Globus pallidus (tissue), 1 donor: ENCODE measurements at regions not wholly inside any gene's neighbourhood (a gene's known extent, or its start where the extent isn't known, plus 50 kb on each side); places are given as distances from the start of the nearest gene placed in this dataset.
A peak's percentile ranks its signal among the peaks of the same experiment; 100 is the strongest.

ENCODE experiments used
- DNase-seq: peaks from one replicate; pipeline ENCODE4 v3.0.0-alpha.2; 2015; ENCODE audit warnings: low spot score

DNA sequence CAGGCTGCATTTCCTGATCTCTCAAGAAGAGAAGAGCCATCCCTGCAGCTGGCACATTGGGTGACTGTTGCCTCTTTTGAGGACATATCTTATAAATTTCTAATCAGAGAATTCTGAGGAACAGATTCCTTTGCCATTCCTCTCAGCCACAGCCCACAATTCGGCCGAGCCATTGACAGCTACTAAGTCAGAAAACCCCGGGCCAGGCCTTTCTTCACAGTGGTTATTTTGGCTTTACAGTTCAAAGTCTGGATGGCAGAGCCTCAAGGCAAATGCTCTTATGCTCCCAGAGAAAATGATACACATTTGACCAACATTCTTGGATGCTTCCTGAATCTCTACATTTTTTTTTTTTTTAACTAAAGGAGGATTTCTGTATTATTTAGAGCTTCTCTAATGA is 138.4 kb upstream of the FRMD6 start:
- no peak for DNase-seq

DNA sequence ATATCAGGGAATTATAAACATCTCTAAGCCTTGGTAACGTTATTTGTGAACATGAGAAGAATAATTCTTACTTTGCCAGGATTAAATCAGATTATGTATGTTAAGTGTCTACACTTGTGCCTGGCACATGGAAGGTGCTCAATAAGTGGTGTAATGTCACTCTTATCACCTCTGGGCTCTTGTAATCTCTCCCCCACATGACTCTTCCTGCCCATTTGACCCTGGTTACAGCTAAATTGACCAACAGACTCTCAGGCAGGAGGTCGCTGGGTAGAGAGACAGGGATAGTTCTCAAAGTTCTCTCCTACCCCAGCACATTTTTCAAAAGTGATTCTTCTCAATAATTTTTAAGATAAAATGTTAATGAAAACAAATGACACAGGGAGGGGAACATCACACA is 137.8 kb upstream of the FRMD6 start:
- DNase-seq, result no peak

DNA sequence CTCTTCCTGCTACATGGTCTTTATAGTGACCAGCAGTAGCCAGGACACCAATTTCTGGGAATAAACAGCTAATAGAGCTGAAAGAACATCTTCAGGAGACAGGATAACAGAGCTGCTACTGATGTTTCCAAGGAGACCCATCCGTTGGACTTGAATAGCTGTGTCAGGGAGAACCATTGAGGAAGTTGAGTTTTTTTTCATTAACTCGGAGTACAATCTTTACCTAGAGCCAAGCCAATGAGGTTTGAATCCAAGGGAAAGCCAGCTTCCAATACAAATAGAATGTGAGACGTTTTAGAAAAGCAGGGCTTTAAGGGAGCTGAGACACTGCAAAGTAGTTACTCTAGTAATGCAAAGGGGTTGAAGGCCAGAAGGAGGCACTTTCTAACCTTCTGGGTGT is 136.1 kb upstream of the FRMD6 start:
- peak; percentile 3 for DNase-seq

DNA sequence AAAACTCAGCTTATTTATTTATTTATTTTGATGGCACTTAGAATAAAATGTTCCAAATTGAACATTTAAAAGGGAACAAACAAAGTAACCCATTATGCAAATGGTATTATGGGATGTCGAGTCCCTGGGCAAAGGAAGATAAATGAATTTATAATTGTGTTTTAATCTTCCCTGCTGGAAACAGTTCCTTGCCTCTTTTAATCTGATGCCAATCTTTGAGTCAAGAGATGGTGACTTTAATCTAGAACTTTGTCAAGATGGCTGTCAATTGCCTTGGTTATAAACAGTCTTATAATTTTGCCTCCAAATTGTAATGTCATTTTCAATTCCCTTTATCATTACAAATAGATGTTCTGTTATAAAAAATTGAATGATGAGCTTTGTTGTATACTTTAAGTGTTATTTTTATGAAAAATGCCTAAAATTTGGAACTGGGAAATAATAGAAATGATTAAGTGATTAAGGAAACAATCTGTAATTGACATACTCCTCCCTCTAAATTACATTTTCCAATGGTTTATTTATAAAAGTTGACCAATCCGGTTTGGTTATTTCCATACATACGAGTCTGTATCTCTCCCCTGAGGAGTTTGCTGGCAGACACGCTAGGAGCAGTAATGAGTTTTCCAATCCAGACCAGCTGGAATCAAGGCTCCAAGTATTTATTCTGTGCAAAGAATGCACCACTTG is 134.9 kb upstream of the FRMD6 start:
- DNase-seq, result no peak

DNA sequence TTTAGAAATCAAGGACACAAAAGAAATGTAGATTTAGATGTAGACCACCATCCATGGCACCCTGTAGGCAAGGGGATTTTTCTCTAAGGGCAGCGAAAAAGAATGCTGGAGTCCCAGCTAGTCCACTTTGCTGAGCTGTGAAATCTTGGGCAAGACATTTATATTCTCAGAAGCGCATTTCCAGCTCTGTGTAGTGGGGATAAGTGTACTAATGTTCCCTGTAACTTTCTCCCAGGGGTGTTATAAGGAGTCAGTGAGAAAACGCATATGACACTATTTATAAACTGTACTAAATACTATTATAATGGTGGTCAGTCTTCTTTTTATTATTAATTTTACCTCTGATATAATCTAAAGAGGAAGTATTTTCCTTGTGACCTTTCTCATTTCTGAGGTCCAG is 133.4 kb upstream of the FRMD6 start:
- no peak for DNase-seq

DNA sequence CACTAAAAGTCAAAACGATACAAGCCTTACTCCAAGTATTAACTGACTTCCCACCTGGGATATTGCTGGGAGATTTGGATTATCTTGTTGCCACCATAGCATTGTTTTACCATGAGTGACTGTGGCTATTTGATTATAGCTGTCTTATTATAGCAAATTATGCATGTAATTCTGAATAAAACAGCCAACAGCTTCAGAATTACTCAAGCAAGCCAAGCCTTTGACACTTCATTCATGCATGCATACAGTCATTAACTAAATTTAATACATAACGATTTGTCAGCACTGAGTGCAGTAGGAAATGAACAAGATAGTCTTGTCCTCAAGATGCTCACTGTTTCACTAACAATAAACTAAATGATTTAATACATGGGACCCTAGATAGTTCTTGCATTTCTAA is 133.0 kb upstream of the FRMD6 start:
- DNase-seq, result no peak

DNA sequence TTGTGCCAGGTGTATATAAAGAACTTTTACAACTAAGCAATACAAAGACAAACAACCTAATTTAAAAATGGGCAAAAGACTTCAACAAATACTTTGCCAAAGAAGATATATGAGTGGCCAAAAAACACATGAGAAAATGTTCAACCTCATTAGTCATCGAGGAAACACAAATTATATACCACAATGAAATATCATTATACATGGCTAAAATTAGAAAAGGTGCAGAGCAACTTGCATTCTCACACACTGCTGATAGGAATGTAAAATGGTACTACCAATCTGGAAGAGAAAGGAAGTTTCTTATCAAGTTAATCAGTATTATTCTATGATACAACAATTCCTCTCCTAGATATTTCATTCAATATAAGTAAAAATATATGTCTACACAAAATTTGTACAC is 131.6 kb upstream of the FRMD6 start:
- DNase-seq, result no peak

DNA sequence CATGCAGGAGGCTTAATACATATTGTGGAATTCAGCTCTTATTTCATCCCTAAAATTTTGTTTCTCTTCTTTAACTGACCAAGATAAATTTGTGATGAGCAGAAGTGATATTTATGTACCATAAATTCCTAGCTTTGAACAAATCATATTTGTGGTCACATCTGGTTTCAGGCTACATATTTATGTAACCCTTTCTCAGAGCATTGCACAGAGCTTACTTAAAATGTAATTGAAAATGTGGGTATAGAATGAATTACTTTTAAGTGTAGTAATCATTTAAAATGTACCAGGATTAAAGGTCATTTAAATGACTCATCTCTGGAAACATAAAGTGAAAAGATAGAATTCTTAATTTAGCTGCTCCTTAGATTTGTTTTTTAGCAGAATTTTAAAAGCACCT is 129.9 kb upstream of the FRMD6 start:
- DNase-seq, result no peak

DNA sequence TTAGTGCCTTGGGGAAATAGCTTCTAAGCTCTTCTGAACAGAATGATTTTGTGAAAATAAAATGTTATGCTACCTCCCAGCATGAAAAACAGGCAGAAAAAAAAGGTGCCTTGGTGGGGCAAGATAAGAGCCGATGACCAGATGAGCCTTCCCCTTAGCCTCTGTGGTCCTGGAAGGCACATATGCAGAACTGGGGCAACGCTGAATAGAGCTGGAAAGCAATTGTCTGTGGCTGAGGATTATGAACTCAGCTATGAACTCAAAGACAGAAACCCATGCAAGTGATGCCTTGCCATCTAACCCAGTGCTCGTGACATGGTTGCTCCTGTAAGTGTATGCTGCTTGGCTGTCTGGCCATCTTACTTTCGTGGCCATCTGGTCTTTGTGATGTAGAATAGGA is 128.5 kb upstream of the FRMD6 start:
- no peak for DNase-seq

DNA sequence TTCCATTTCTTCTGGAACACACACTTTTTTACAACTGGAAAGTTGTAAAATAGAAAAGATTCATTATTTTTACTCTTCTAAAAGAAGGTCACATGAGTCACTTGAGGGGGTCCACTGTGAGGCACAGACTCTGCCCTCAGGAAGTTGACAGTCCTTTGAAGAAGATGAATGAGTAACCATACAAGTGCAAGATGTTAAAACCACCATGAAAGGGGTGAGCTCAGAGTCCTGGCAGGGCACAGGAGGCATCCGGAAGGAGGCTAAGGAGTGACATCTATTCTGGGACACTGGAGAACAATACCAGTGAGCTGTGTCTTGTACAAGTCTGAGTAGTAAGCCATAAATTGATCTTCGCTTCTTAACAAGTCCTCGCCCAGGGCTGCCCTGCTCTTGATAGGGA is 126.0 kb upstream of the FRMD6 start:
- no peak for DNase-seq

DNA sequence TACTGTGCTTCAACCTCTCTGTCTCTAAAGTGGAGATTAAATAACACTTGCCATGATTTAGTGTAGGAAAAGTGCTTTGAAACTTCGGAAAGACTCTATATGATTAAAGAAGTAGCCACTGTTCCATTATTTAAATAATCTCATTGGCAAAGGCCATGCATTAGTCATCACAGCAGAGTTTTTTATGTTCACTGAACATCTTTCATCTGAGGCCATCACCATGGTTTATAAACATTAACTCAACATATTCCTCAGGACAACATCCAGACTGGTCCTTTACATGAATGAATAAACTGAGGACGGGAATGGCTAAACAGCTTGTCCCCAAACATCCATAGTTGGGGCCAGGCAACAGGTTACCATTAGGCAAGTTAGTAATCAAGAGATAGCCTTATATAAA is 124.6 kb upstream of the FRMD6 start:
- DNase-seq, result no peak

DNA sequence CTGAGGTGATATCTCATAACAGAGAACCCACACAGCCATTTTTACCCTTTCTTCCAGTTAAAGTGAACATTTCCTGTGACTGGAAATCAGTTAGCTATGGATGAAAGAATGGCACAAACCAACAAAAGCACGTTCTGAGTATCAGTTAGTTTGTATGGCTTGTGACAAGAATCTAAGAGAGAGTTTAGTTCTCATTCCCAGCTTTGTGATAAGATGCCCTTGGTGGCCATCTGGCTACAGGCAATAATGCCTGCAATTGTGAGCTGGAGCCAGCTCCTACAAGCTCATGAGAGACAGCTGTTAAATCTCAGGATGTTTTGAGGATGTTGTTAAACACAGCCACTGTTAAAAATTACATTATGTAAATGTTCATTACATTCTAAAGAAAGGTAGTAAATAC is 122.0 kb upstream of the FRMD6 start:
- DNase-seq, result no peak

DNA sequence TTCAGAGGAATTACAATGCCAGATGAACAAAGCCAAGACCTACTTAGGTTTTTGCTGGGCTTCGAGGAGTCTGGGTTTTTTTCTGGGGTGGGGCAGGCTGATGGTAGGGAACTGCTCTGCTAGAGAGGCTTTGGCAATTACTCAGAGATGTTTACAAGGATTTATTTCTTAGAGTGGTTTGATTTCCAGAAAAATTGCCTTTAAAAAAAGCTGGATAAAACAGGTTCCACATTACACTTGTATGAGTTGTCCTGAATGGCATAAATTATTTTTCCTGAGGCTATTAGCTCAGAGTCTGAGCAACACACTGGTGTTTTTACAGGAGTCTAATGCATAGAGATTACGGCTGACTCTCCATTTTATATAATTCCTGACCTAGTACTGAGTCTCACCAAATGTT is 118.5 kb upstream of the FRMD6 start:
- DNase-seq, result no peak

DNA sequence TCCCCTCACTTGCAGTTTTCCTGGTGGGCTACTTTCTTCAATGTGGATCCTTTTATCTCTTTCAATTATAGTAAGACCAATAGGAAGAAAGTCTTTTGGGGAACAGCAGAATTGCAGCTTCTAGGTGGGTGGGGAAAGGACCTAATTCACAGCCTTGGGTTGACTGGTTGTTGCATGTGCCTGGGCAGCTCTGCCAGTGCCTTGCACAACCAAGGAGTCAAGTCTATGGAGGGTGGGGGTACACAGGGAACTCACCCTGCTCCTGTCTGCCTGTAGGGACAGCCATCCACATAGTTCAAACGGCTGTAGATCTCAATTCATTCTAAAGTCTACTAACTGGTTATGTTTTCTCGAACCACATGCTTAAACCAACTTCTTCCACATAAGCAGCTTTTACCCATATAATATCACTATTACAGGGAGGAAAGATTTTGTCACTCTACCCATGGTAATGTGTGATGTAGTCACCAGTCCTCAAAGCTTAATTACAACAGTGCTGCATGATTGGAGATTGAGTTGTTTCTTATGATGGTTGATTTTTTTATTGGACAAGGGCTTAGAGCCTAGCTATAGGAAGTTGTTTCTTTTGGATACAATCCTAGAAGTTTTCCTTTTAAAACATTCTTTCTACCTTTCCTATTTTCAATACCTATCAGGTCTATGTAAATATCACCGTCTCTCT is 117.7 kb upstream of the FRMD6 start:
- no peak for DNase-seq

DNA sequence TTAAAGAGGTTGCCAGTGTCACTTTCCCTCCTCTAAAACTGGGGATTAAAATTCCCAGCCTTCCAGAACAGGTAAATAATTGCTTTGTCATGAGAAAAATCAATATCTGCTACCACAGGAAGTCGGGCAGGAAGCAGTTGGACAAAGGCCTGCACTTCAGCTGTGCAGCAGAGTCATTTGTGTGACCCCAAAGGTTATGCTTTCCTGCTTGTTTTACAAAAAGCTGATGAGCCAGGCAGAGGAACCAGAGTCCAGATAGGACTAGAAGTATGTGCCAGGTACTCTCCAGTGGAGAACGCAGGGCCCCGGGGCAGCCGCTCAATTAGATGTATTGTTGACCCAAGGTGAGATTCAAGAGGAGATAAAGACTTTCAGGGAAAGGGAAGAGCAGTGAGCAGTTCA is 117.1 kb upstream of the FRMD6 start:
- DNase-seq, result no peak

DNA sequence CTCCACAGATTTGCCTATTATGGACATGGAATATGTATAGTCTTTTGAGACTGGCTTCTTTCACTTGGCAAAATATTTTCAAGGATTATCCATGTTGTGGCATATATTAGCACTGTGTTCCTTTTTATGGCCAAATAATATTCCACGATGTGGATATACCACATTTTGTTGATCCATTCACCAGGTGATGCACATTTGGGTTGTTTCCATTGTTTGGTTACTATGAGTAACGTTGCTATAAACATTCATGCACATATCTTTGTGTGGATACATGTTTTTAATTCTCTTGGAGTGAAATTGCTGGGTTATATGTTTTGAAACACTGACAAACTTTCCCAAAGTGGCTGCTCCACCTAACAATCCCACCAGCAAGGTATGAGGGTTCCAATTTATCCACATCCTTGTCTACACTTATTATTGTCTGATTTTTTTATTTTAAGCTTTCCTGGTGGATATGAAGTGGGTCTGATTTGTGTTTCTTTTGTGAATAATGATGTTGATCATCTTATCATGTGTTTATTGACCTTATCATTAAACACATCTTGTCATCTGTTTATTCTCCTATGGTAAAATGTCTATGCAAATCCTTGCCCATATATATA is 116.2 kb upstream of the FRMD6 start:
- DNase-seq, result no peak

DNA sequence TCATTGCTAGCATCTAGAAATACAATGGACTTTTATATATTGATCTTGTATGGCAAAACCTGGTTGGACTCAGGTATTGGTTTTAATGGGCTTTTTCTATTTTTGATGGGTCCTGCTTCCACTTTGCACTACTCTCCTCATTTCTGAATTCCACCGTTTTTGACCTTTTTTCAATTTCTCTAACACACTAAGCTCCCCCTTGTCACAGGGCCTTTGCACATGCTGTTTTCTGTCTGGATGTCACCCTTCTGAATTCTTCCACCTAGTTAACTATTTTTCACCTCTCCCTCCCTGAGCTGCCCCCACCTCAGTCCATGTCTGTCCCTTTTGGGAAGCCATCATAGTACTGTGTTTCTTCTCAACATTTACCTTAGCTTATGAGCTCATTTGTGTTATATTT is 112.7 kb upstream of the FRMD6 start:
- no peak for DNase-seq

DNA sequence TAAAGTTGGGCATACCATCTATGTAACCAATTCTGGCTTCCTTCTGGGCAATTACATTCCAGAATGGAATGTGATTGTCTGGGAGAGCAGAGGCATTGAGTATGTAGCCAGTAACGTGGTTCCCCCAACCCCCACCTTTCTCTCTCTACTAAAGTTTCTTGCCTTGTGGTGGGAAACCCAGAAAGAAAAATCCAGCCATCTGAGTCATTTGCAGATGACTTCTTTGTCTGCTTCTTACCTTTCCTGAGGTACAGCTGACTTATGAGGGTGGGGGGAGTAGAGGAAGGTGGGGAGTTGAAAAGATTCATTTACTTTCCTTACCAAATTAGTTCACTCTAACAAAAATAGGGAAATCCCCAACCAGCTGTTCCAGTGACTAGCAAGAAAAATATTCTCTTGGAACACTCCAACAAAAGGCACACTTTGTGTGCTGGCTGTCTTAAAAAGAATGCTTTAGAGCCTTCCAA is 112.1 kb upstream of the FRMD6 start:
- DNase-seq, result no peak

DNA sequence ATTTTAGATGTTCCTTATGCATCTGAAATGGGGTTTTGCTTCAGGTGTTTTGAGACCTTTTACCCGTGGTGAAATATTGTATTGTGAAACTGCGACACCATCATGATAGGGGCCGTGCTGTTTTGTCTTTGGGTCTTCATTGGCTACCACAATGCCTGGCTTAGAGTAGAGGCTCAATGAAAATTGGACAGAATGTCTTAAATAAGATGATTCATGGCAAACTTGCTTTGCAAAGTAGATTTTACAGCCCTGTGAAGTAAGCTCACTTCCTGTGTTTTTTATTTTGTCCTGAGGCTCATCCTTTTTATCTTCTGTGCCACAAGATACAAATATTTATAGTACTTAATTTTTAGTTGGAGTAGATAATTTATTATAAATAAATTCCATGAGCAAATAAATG is 111.3 kb upstream of the FRMD6 start:
- no peak for DNase-seq

DNA sequence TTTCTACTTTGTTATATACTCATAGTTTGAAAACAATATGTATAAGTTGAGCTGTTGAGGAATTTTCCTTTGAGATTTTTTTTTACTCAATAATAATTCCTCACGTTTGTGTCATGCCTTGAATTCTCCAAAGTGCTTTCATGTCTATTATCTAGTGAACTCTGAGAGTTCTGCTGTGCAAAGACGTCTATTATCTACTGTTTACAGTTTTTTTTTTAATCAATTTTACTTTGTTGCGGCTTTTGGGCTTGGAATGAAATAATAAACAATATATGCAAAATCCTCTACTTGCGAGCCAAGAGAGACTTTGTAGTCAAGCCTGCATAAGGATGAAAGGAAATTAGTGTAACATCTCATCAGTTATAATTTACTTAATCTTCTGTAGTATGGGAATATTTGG is 107.2 kb upstream of the FRMD6 start:
- DNase-seq, result no peak

DNA sequence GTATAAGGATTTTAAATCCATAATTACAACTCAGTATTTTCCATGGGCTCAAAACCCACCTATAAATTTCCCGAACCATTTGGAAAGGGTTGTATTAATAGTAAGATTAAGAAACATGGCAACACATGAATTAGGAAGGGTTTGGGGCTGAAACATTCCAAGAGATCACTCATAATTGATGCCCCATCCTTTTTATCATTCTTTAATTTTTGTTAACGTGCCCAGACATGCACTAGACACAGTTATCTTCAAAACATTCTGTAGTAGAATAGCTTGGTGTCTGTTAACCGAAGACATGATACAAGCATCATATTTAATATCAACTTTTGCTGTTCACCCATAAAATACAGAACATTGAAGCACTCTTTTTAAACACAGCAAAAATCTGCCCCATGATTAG is 106.8 kb upstream of the FRMD6 start:
- no peak for DNase-seq

DNA sequence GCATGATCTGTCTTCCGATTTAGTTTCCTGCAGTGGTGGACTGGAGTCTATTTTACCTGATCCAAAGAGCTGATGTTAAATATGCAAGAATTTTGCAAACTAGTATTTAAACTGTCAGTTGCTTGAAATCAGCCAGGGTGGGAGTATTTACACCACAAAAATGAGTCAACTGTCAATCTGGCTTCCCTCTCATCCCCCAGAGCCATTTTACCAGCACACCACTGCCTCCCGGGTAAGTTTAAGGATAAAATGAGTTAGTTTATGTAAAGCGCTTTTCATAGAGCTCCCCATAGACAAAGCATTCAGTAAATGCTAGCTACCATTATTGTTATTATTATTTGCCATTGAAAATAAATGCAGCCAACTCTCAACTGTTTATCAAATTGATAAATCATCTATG is 106.3 kb upstream of the FRMD6 start:
- no peak for DNase-seq

DNA sequence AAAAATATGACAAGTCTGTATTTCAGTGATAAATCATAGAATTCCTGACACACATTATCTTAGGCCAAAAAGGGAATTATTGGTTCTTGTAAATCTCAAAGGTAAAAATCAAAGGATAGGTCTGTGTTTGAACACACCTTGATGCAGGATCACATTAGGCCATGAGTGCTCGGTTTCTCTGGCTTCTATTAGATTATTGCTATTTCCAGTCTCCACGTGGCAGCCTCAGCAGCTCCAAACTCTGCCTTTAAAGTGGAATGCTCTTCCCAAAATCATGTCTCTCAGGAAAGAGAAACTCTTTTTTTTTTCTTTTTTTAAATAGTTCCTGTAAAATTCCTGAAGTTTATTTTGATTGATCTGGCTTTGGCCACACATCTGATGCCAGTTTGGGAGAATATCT is 105.6 kb upstream of the FRMD6 start:
- no peak for DNase-seq
